Brain microvascular endothelial cell (primary cell): ENCODE measurements at regions not wholly inside any gene's neighbourhood (a gene's known extent, or its start where the extent isn't known, plus 50 kb on each side); places are given as distances from the start of the nearest gene placed in this dataset.

Experiments used
- DNase-seq: peaks from one replicate; pipeline ENCODE4 v3.0.0-alpha.2; 2020
- H3K27ac ChIP-seq: fragments of 250-450 bp; sonication (Bioruptor Pico); 2 replicates; pipeline ENCODE4 v1.5.1; 2020; ENCODE audit warnings: mild to moderate bottlenecking, moderate library complexity
- H3K27me3 ChIP-seq: fragments of 250-450 bp; sonication (Bioruptor Pico); replicated peaks from 2 replicates; pipeline ENCODE4 v1.5.1; 2020; ENCODE audit warnings: mild to moderate bottlenecking
- H3K36me3 ChIP-seq: fragments of 250-450 bp; sonication (Bioruptor Pico); replicated peaks from 2 replicates; pipeline ENCODE4 v1.5.1; 2020; ENCODE audit warnings: mild to moderate bottlenecking
- H3K4me3 ChIP-seq: 2 replicates; pipeline ENCODE4 v1.5.1; 2011; ENCODE audit warnings: low read depth, mild to moderate bottlenecking, control low read depth, low read length, moderate library complexity
- CTCF ChIP-seq: IDR thresholded peaks from 2 replicates; pipeline ENCODE4 v1.5.1; 2011; ENCODE audit warnings: low read depth, mild to moderate bottlenecking, moderate library complexity, low read length, control low read depth, inconsistent platforms; ENCODE audit errors: missing control alignments
- in situ Hi-C: cut with HindIII; loops from 2 replicates; pipeline ENCODE4 v1.10.0; 2017; ENCODE audit warnings: low sequenced_read_pairs, low pct_ligation_motif_present

- no peak for DNase-seq
- Histone ChIP-seq H3K4me3 (no peak overlapping the region), H3K36me3 (no peaks in the 10 kb centered on the region), H3K27ac (no peak overlapping the region), H3K27me3 (no peaks in the 10 kb centered on the region)
- in situ Hi-C loops, result no loop called here
- TF ChIP-seq CTCF, result no peak
Measured at GRCh38 chr7:48759431-48760080, 164.8 kb upstream of the CDC14C start.

- DNase-seq, result peak; percentile 1
- TF ChIP-seq CTCF, result no peak
- Histone ChIP-seq H3K27me3 (no peaks in the 10 kb centered on the region), H3K27ac (no peak overlapping the region), H3K36me3 (no peaks in the 10 kb centered on the region), H3K4me3 (no peak overlapping the region)
- in situ Hi-C loops, result no loop called here
Measured at GRCh38 chr7:48760528-48761265, 163.7 kb upstream of the CDC14C start.

GRCh38 chr7:48780862-48781261, 143.5 kb upstream of the CDC14C start:
- in situ Hi-C loops, result no loop called here
- DNase-seq, result no peak
- TF ChIP-seq CTCF, result no peak
- no peaks in the 10 kb centered on the region for H3K36me3 ChIP-seq
- H3K27ac ChIP-seq, result no peak overlapping the region
- no peaks in the 10 kb centered on the region for H3K27me3 ChIP-seq
- H3K4me3 ChIP-seq, result no peak overlapping the region

GRCh38 chr7:48781752-48782151, 142.6 kb upstream of the CDC14C start:
- Histone ChIP-seq H3K27me3 (no peaks in the 10 kb centered on the region), H3K27ac (no peak overlapping the region), H3K4me3 (no peak overlapping the region), H3K36me3 (no peaks in the 10 kb centered on the region)
- DNase-seq, result peak; percentile 18
- in situ Hi-C loops, result no loop called here
- no peak for TF ChIP-seq CTCF

- no peak overlapping the region for H3K27ac ChIP-seq
- no peaks in the 10 kb centered on the region for H3K27me3 ChIP-seq
- H3K36me3 ChIP-seq, result no peaks in the 10 kb centered on the region
- no peak for DNase-seq
- no peak for TF ChIP-seq CTCF
- no peak overlapping the region for H3K4me3 ChIP-seq
- in situ Hi-C loops, result no loop called here
Measured at GRCh38 chr7:48782511-48782910, 141.8 kb upstream of the CDC14C start.

- Histone ChIP-seq H3K36me3 (no peaks in the 10 kb centered on the region), H3K27me3 (no peaks in the 10 kb centered on the region), H3K4me3 (no peak overlapping the region), H3K27ac (no peak overlapping the region)
- no peak for TF ChIP-seq CTCF
- in situ Hi-C loops, result no loop called here
- no peak for DNase-seq
Measured at GRCh38 chr7:48786951-48787350, 137.4 kb upstream of the CDC14C start.
